Right ventricle myocardium inferior (tissue), 1 donor: ENCODE measurements at regions not wholly inside any gene's neighbourhood (a gene's known extent, or its start where the extent isn't known, plus 50 kb on each side); places are given as distances from the start of the nearest gene placed in this dataset.

Experiments used
- ATAC-seq: fragments of 200-7000 bp; cut with Tn5 transposase; one replicate; pipeline ENCODE4 v1.9.1; 2020; ENCODE audit warnings: mild to moderate bottlenecking, moderate library complexity
- DNase-seq: peaks from one replicate; pipeline ENCODE4 v3.0.0; 2021; ENCODE audit errors: missing footprints
- intact Hi-C: fragments of 100-400 bp; cut with DNase I; formaldehyde crosslinking; loops from one replicate; pipeline ENCODE4 v1.11.0; 2022
- donor health status: DM: no; HTN: yes; CAD: no; lungs with severe emphysema.

- ATAC-seq = no peak
- DNase-seq = no peak
- intact Hi-C loops = no loop called here
Observed at GRCh38 chr4:100823066-100823992, 305.5 kb upstream of the EMCN start.

DNA sequence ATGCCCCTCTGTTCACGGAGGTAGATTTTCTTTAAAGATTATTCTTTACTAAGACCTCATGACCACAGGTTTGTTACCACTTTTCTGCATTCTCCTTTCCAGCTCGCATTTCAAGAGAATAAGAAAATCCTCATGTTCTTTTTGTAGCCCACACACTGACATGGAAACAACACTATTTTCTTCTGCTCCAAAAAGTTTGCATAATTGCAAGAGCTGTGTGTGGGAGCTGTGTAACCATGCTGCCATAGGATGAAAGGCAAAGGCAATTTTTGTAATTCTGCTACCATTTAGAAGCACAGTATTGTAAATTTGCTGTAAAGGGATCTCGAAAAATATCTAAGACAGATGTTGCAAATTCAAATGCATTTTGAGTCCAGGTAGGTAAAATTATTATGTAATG lies 302.4 kb upstream of the EMCN start:
- DNase-seq = no peak
- intact Hi-C loops = no loop called here
- no peak for ATAC-seq

GRCh38 chr4:100819505-100819904 lies 301.7 kb upstream of the EMCN start:
- intact Hi-C loops = no loop called here
- no peak for DNase-seq
- no peak for ATAC-seq

DNA sequence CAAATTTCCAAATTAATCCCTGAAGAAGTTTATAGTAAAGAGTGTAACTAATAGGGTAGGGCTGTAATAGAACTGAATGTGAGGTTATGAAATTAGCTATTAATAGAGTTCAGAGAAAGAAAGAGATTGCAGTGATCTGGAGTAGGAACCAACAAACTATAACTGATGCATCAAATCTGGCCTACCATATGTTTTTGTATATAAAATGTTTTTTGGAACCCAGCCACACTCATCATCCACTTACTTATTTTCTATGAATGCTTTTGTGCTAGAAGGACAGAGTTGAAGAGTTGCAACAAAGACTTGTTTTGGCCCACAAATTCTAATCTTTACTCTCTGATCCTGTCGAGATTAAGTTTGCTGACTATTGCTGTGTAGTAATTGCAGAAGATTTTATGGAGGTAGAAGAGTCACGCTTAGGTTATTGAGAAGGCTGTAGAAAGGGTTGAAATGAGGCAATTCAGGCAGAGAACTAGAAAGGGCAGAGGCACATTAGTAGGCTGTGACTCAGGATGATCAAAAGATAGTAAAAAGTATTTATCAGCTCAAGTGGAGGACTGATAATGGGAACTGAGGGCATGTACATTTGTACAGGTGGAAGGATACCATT lies 298.7 kb upstream of the EMCN start:
- intact Hi-C loops = no loop called here
- DNase-seq (no peak), ATAC-seq (no peak)

GRCh38 chr4:100811046-100811445 lies 293.2 kb upstream of the EMCN start:
- ATAC-seq = no peak
- intact Hi-C loops = no loop called here
- DNase-seq = no peak

GRCh38 chr4:100809506-100809905 lies 291.7 kb upstream of the EMCN start:
- DNase-seq (no peak), ATAC-seq (no peak)
- intact Hi-C loops = no loop called here

GRCh38 chr4:100806988-100807387 lies 289.2 kb upstream of the EMCN start:
- no peak for ATAC-seq
- intact Hi-C loops = no loop called here
- DNase-seq = no peak

- intact Hi-C loops = no loop called here
- DNase-seq (no peak), ATAC-seq (no peak)
Observed at GRCh38 chr4:100805538-100805937, 287.7 kb upstream of the EMCN start.

DNA sequence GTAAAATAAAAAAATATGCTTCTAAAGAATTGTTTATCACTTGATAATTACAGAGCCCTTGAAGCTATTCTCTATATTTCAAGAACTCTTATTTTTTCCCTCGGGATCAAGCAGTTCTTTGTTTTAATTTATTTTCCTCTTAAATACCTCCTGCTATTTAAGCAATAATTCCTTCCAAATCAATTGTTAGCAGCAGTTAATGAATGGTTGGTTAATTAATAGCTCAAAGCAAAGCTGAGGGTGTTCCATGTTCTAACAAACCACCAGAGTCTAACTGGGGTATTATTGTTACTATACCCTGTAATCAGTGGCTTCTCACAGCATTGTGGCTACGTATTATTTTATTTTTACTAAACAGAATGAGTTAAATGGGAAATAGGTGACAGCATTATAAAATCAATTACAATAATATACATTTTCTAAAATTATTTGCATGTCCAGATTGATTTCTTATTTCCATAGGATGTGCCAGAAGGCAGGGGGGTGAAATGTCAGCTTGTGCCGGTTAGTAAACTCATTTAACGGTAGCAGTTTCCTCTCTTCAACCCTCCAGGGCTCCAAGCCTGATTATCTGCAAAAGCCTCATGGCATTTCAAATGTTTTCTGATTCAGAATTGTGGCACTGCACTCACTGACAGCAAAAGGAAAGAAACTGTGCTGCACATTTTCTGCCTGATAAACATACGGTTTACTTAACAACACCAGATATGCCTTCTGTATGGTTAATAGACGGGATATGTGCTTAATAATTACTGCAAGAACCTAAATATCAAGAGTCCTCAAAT lies 286.9 kb upstream of the EMCN start:
- intact Hi-C loops = no loop called here
- DNase-seq (no peak), ATAC-seq (no peak)

DNA sequence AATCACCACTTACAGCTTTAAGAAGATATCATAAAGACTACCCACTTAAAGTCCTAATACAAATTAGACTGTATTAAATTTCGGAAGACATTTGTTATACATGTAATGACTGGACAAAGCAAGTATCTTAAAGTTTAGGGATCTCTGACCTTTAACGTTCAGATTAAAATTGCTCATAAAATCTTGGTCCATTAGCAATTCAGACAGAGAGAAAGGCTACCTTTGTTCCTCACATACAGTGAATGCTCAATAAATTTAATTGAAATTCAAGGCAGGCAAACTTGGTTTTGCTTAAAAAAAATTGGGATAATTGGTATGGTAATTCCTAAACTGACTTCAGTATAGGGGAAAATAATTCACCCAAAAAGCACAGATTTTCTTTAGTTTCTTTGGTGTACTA lies 285.9 kb upstream of the EMCN start:
- no peak for ATAC-seq
- DNase-seq = no peak
- intact Hi-C loops = no loop called here

DNA sequence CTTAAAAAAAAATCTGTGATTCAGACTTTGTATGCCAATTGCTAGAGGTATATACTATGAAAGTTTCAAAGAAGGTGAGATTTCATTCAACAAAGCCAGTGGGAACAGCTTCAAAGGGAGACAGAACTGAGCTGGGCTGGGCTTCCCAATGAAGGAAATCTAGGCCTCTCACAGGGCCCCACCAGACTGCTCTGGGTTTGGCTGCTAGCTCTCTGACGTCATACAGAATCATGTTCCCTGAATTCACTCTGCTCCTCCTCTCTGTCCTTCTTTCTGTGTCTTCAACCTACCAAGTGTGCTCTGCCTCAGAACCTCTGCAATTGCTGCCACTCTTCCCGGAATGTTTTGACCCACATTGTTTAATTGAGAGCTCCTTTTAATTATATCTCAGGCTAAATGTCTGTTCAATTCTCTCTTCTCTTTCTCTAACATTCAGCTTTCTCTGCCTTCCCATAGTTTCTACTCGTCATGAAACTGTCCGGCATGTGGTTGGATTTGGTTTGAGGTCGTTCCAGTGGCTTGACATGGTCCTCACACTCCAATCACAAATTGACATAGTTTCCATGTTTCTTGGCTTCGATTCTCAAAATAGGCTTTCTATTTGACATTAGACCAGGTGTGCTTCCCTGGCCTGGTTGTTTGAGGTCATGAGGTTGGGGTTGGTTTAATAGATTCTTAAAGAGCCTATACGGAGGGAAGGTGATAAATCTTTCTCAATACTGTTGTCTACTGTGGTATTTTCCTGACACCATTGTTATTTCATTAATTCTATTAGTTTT lies 282.1 kb upstream of the EMCN start:
- intact Hi-C loops = no loop called here
- ATAC-seq (no peak), DNase-seq (no peak)

DNA sequence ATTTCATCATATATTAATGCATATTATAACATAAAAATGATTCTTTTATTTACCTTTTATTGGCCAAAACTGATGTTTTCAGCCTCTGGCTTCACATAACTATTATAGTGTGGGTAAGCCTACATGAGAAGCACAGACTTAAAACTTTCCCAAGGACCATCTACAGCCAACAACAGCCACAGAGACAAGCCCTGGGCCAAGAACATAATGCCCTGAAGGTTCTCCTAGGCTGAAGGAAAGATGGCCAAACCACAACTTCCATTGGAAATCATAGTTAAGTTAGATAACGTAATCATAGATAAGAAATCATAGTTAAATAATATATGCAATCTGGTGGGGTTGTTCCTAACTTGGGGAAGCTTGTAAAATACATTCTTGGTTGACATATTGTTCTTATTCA lies 280.0 kb upstream of the EMCN start:
- DNase-seq = no peak
- intact Hi-C loops = no loop called here
- no peak for ATAC-seq

GRCh38 chr4:100797356-100797755 lies 279.5 kb upstream of the EMCN start:
- intact Hi-C loops = no loop called here
- DNase-seq (no peak), ATAC-seq (no peak)

- DNase-seq (no peak), ATAC-seq (no peak)
- intact Hi-C loops = no loop called here
Observed at GRCh38 chr4:100796332-100796731, 278.5 kb upstream of the EMCN start.

- intact Hi-C loops = no loop called here
- DNase-seq (no peak), ATAC-seq (no peak)
Observed at GRCh38 chr4:100795581-100795980, 277.8 kb upstream of the EMCN start.

- ATAC-seq = no peak
- intact Hi-C loops = no loop called here
- DNase-seq = no peak
Observed at GRCh38 chr4:100790836-100791615, 273.2 kb upstream of the EMCN start.

- intact Hi-C loops = no loop called here
- DNase-seq (no peak), ATAC-seq (no peak)
Observed at GRCh38 chr4:100789991-100790390, 272.2 kb upstream of the EMCN start.

GRCh38 chr4:100786481-100786880 lies 268.7 kb upstream of the EMCN start:
- intact Hi-C loops = no loop called here
- ATAC-seq (no peak), DNase-seq (no peak)
